HEK293 (cell line): ENCODE measurements at regions not wholly inside any gene's neighbourhood (a gene's known extent, or its start where the extent isn't known, plus 50 kb on each side); places are given as distances from the start of the nearest gene placed in this dataset.

Source experiments
- CTCF ChIA-PET: fragments of 350-600 bp; formaldehyde crosslinking; extraction: SDS; loops from one replicate; lab custom pipeline; 2021; ENCODE audit warnings: antibody characterized with exemption; lab: Yijun Ruan, JAX
- POLR2A ChIA-PET: fragments of 300-600 bp; formaldehyde crosslinking; extraction: SDS; loops from one replicate; lab custom pipeline; 2020; ENCODE audit warnings: antibody characterized with exemption, inconsistent platforms; lab: Yijun Ruan, JAX
- H3K27ac ChIP-seq: fragments of 200-500 bp; sonication (Bioruptor generic); 2 replicates; pipeline ENCODE4 v1.5.1; 2014; ENCODE audit warnings: low read depth, low read length, control low read depth, inconsistent platforms; ENCODE audit errors: extremely low read depth
- H3K36me3 ChIP-seq, 2 experiments: fragments of 200-500 bp in 1 of 2; sonication (Bioruptor generic) in 1 of 2; 1 replicate in 1 of 2; 2 replicates in 1 of 2; pipeline ENCODE4 v1.5.1; 2014 to 2017; ENCODE audit warnings: inconsistent platforms in 2 of 2, low read length in 2 of 2; ENCODE audit not compliant: control insufficient read depth in 2 of 2, insufficient read depth in 1 of 2
- H3K4me1 ChIP-seq: fragments of 200-500 bp; sonication (Bioruptor generic); 2 replicates; pipeline ENCODE4 v1.5.1; 2014; ENCODE audit warnings: mild to moderate bottlenecking, low read length, inconsistent platforms; ENCODE audit not compliant: control insufficient read depth, insufficient read depth
- H3K4me3 ChIP-seq: 2 replicates; pipeline ENCODE4 v1.5.1; 2011; ENCODE audit warnings: low read depth, mild to moderate bottlenecking, control low read depth, low read length, moderate library complexity
- H3K9me3 ChIP-seq: fragments of 200-500 bp; sonication (Bioruptor generic); 2 replicates; pipeline ENCODE4 v1.5.1; 2014; ENCODE audit warnings: low read depth, low read length, inconsistent platforms; ENCODE audit not compliant: control insufficient read depth, insufficient read depth
- AEBP2 ChIP-seq: fragments of 450-650 bp; formaldehyde crosslinking; IDR thresholded peaks from 2 replicates; pipeline ENCODE4 v1.5.1; 2016; ENCODE audit warnings: missing biosample characterization, missing genetic modification characterization, borderline replicate concordance
- BCL11B ChIP-seq: fragments of 450-650 bp; formaldehyde crosslinking; IDR thresholded peaks from 2 replicates; pipeline ENCODE4 v1.5.1; 2016; ENCODE audit warnings: low read depth, missing biosample characterization, missing genetic modification characterization
- GLI4 ChIP-seq: fragments of 450-650 bp; formaldehyde crosslinking; IDR thresholded peaks from 2 replicates; pipeline ENCODE4 v1.5.1; 2016; ENCODE audit warnings: missing biosample characterization, missing genetic modification characterization
- KLF1 ChIP-seq: fragments of 450-650 bp; formaldehyde crosslinking; IDR thresholded peaks from 2 replicates; pipeline ENCODE4 v1.5.1; 2016; ENCODE audit warnings: missing biosample characterization, missing genetic modification characterization
- KLF8 ChIP-seq: fragments of 450-650 bp; formaldehyde crosslinking; IDR thresholded peaks from 2 replicates; pipeline ENCODE4 v1.5.1; 2016; ENCODE audit warnings: missing biosample characterization, missing genetic modification characterization
- MZF1 ChIP-seq: fragments of 450-650 bp; formaldehyde crosslinking; IDR thresholded peaks from 2 replicates; pipeline ENCODE4 v1.5.1; 2017; ENCODE audit warnings: missing biosample characterization, missing genetic modification characterization, borderline replicate concordance
- SCRT2 ChIP-seq: fragments of 450-650 bp; formaldehyde crosslinking; IDR thresholded peaks from 2 replicates; pipeline ENCODE4 v1.5.1; 2016; ENCODE audit warnings: missing biosample characterization, missing genetic modification characterization
- YY2 ChIP-seq: fragments of 450-650 bp; formaldehyde crosslinking; IDR thresholded peaks from 2 replicates; pipeline ENCODE4 v1.5.1; 2016; ENCODE audit warnings: missing biosample characterization, missing genetic modification characterization
- ZBTB21 ChIP-seq: fragments of 450-650 bp; formaldehyde crosslinking; IDR thresholded peaks from 2 replicates; pipeline ENCODE4 v1.5.1; 2017; ENCODE audit warnings: missing biosample characterization, missing genetic modification characterization
- ZFP3 ChIP-seq: fragments of 450-650 bp; formaldehyde crosslinking; IDR thresholded peaks from 2 replicates; pipeline ENCODE4 v1.5.1; 2016; ENCODE audit warnings: low read depth, missing biosample characterization, missing genetic modification characterization
- ZNF114 ChIP-seq: fragments of 450-650 bp; formaldehyde crosslinking; IDR thresholded peaks from 2 replicates; pipeline ENCODE4 v1.5.0; 2017; ENCODE audit warnings: missing biosample characterization, missing genetic modification characterization
- ZNF148 ChIP-seq: fragments of 450-650 bp; formaldehyde crosslinking; IDR thresholded peaks from 2 replicates; pipeline ENCODE4 v1.5.0; 2017; ENCODE audit warnings: missing biosample characterization, missing genetic modification characterization, borderline replicate concordance
- ZNF169 ChIP-seq: fragments of 450-650 bp; formaldehyde crosslinking; IDR thresholded peaks from 2 replicates; pipeline ENCODE4 v1.5.1; 2016; ENCODE audit warnings: missing biosample characterization, missing genetic modification characterization
- ZNF174 ChIP-seq: fragments of 450-650 bp; formaldehyde crosslinking; IDR thresholded peaks from 2 replicates; pipeline ENCODE4 v1.5.0; 2017; ENCODE audit warnings: missing biosample characterization, mild to moderate bottlenecking, missing genetic modification characterization
- ZNF2 ChIP-seq: fragments of 450-650 bp; formaldehyde crosslinking; IDR thresholded peaks from 2 replicates; pipeline ENCODE4 v1.5.1; 2016; ENCODE audit warnings: missing biosample characterization, missing genetic modification characterization
- ZNF221 ChIP-seq: fragments of 450-650 bp; formaldehyde crosslinking; IDR thresholded peaks from 2 replicates; pipeline ENCODE4 v1.5.1; 2017; ENCODE audit warnings: missing biosample characterization, missing genetic modification characterization, borderline replicate concordance
- ZNF223 ChIP-seq: fragments of 450-650 bp; formaldehyde crosslinking; IDR thresholded peaks from 2 replicates; pipeline ENCODE4 v1.5.1; 2016; ENCODE audit warnings: missing biosample characterization, missing genetic modification characterization
- ZNF266 ChIP-seq: fragments of 450-650 bp; formaldehyde crosslinking; IDR thresholded peaks from 2 replicates; pipeline ENCODE4 v1.5.1; 2016; ENCODE audit warnings: missing biosample characterization, missing genetic modification characterization, low read depth
- ZNF473 ChIP-seq: fragments of 450-650 bp; formaldehyde crosslinking; IDR thresholded peaks from 2 replicates; pipeline ENCODE4 v1.5.1; 2017; ENCODE audit warnings: missing biosample characterization, missing genetic modification characterization
- ZNF580 ChIP-seq: fragments of 450-650 bp; formaldehyde crosslinking; IDR thresholded peaks from 2 replicates; pipeline ENCODE4 v1.5.1; 2016; ENCODE audit warnings: missing biosample characterization, missing genetic modification characterization
- ZNF623 ChIP-seq: fragments of 450-650 bp; formaldehyde crosslinking; IDR thresholded peaks from 2 replicates; pipeline ENCODE4 v1.5.1; 2016; ENCODE audit warnings: missing biosample characterization, missing genetic modification characterization
- ZNF792 ChIP-seq: fragments of 450-650 bp; formaldehyde crosslinking; IDR thresholded peaks from 2 replicates; pipeline ENCODE4 v1.5.1; 2016; ENCODE audit warnings: missing biosample characterization, missing genetic modification characterization
- ZSCAN23 ChIP-seq: fragments of 450-650 bp; formaldehyde crosslinking; IDR thresholded peaks from 2 replicates; pipeline ENCODE4 v1.5.1; 2016; ENCODE audit warnings: missing biosample characterization, missing genetic modification characterization
- TF ChIP-seq, protein P1 (sequence below): fragments of 450-650 bp; formaldehyde crosslinking; IDR thresholded peaks from 2 replicates; pipeline ENCODE4 v1.5.1; 2016; ENCODE audit warnings: missing biosample characterization, missing genetic modification characterization

DNA sequence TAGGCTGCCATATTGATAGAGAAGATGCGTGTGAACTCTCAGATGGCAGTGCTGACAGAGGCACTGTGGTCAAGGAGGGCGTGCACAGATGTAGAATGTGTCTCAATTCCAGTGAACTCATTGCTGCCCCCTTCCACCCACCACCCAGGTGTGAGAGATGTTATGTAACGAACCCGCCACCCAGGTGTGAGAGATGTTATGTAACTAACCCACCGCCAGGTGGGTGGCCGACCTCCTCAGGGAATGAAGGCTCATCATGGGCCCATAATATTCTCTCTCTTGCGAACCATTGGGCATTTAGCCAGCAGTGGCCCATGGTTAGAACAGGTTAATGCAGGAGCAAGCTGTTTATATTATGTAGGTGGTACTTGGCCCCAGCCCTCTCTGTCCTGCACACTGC lies 140.4 kb upstream of the MTPN start:
- H3K4me3 ChIP-seq, result no peak overlapping the region
- no peaks in the 10 kb centered on the region for H3K36me3 ChIP-seq
- H3K9me3 ChIP-seq, result no peaks in the 10 kb centered on the region
- POLR2A ChIA-PET, result no interaction called here
- CTCF ChIA-PET, result interaction anchor here (0.5 kb wide), 1 partner anchor 57 kb away, joined by 4 read pairs; no protein-coding TSS in a partner anchor
- TF ChIP-seq ZNF114 (tag by site-specific recombination) (no peak), AEBP2 (tag by site-specific recombination) (no peak), ZNF623 (tag by site-specific recombination) (no peak), ZBTB21 (tag by site-specific recombination) (no peak), GLI4 (tag by site-specific recombination) (no peak), ZNF580 (tag by site-specific recombination) (no peak)
- H3K4me1 ChIP-seq, result no peaks in the 10 kb centered on the region
- no peak overlapping the region for H3K27ac ChIP-seq

- POLR2A ChIA-PET, result no interaction called here
- Histone ChIP-seq H3K36me3 (no peaks in the 10 kb centered on the region), H3K4me3 (no peak overlapping the region), H3K4me1 (no peaks in the 10 kb centered on the region), H3K9me3 (no peaks in the 10 kb centered on the region), H3K27ac (no peak overlapping the region)
- TF ChIP-seq KLF8 (tag by site-specific recombination), result no peak
- no peak for TF ChIP-seq BCL11B (tag by site-specific recombination)
- no peak for TF ChIP-seq ZNF266
- no peak for TF ChIP-seq ZNF223 (tag by site-specific recombination)
- no peak for TF ChIP-seq SCRT2
- no peak for TF ChIP-seq ZNF221 (tag by site-specific recombination)
- no peak for TF ChIP-seq ZNF174
- TF ChIP-seq, protein P1, sequence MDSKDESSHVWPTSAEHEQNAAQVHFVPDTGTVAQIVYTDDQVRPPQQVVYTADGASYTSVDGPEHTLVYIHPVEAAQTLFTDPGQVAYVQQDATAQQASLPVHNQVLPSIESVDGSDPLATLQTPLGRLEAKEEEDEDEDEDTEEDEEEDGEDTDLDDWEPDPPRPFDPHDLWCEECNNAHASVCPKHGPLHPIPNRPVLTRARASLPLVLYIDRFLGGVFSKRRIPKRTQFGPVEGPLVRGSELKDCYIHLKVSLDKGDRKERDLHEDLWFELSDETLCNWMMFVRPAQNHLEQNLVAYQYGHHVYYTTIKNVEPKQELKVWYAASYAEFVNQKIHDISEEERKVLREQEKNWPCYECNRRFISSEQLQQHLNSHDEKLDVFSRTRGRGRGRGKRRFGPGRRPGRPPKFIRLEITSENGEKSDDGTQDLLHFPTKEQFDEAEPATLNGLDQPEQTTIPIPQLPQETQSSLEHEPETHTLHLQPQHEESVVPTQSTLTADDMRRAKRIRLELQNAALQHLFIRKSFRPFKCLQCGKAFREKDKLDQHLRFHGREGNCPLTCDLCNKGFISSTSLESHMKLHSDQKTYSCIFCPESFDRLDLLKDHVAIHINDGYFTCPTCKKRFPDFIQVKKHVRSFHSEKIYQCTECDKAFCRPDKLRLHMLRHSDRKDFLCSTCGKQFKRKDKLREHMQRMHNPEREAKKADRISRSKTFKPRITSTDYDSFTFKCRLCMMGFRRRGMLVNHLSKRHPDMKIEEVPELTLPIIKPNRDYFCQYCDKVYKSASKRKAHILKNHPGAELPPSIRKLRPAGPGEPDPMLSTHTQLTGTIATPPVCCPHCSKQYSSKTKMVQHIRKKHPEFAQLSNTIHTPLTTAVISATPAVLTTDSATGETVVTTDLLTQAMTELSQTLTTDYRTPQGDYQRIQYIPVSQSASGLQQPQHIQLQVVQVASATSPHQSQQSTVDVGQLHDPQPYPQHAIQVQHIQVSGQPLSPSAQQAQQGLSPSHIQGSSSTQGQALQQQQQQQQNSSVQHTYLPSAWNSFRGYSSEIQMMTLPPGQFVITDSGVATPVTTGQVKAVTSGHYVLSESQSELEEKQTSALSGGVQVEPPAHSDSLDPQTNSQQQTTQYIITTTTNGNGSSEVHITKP (tag by site-specific recombination), result no peak
- no peak for TF ChIP-seq YY2 (tag by site-specific recombination)
- no peak for TF ChIP-seq ZNF2 (tag by site-specific recombination)
- TF ChIP-seq ZSCAN23 (tag by site-specific recombination), result no peak
- no peak for TF ChIP-seq MZF1 (tag by site-specific recombination)
- TF ChIP-seq ZNF792, result no peak
- no peak for TF ChIP-seq ZNF148 (tag by site-specific recombination)
- no peak for TF ChIP-seq ZNF473 (tag by site-specific recombination)
- no peak for TF ChIP-seq ZNF169 (tag by site-specific recombination)
- TF ChIP-seq ZFP3 (tag by site-specific recombination), result no peak
- no peak for TF ChIP-seq KLF1
- CTCF ChIA-PET, result interaction anchor here (0.6 to 2.0 kb wide), 5 partner anchors 10 to 23 kb away, joined by 3 to 6 read pairs (median 3); no protein-coding TSS in a partner anchor
These were observed 139.0 kb upstream of the MTPN start for GRCh38 chr7:136116186-136116585.
